Skin of body (tissue), 1 donor: ENCODE measurements at regions not wholly inside any gene's neighbourhood (a gene's known extent, or its start where the extent isn't known, plus 50 kb on each side); places are given as distances from the start of the nearest gene placed in this dataset.
A peak's percentile ranks its signal among the peaks of the same experiment; 100 is the strongest.

ENCODE experiments used
- DNase-seq: peaks from one replicate; lab custom pipeline; 2025; lab: John Stamatoyannopoulos, UW

DNA sequence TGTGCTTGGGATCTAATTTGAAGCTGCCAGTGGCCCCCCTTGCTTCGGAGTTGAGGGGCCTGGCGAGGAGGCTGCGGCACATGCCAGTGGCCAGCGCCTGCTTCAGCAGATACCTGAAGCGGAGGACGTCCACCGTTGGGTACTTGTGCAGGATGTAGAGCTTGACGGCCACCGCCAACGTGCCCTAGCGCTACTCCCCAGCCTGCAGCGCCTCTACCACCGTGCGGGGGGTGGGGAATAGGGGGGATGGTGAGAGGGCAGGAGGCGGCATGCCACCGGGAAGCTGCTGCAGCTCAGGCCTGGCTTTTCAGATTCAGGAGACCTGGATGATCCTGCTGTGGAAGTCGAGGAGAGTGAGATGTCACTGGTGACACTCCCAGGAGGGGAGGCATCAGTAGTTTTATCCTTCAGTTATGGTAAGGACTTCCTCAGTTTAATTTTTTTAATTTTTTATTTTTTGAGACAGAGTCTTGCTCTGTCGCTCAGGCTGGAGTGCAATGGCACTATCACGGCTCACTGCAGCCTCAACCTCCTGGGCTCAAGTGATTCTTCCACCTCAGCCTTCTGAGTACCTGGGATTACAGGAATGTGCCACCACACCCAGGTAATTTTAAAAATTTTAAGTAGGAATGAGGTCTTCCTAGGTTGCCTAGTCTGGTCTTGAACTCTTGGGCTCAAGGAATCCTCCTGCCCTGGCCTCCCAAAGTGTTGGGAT, 150.6 kb upstream of the FRMD4B start:
- no peak for DNase-seq

DNA sequence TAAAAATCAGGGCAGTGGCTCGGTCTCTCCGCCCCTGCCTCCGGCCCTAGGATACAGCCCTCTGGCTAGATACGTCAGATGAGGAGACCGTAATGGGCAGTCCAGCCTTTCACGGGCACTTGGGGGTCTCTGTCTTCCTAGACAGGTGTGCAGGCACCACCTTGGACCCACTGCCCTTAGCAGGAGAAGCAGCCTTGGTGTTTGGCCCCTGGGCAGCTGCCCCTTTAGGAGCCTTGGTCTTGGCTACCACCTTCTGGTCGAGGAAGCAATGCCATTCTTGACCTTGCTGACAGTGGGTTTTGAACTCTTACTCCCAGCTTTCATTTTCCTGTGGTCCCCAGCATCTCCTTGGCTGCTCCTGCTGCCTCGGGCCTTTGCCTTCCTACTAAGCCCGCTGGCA, 149.7 kb upstream of the FRMD4B start:
- DNase-seq = no peak

DNA sequence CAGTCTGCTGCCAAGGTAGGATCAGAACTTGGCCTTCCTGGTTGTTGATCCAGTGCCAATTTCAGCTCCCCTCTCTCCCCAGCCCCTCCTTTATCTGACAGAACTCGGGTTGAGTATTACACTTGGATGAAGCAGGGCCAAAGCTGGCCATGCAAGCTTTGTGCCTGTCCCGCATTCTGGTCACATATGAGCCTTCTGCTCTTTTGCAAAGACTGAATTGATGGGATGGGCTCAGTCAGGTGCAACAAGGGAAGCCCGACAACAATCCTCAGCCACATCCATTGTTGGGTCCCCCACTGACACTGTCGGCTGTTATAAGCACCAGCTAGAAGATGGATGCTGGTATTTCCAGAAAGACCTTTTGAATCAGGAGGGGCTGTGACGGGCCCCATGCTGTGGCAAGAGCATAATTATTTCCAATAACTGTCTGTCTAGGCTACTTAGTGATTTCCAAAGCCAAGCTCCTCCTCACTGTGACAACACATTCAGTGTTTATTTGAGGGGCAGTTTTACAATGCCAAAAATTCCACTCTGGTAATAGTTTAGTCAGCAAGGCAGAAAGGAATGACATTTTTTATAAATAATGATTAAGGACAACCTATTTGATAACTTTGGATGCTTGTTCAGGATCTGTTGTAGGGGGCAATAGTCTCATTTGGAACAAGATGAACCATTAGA, 146.8 kb upstream of the FRMD4B start:
- no peak for DNase-seq

DNA sequence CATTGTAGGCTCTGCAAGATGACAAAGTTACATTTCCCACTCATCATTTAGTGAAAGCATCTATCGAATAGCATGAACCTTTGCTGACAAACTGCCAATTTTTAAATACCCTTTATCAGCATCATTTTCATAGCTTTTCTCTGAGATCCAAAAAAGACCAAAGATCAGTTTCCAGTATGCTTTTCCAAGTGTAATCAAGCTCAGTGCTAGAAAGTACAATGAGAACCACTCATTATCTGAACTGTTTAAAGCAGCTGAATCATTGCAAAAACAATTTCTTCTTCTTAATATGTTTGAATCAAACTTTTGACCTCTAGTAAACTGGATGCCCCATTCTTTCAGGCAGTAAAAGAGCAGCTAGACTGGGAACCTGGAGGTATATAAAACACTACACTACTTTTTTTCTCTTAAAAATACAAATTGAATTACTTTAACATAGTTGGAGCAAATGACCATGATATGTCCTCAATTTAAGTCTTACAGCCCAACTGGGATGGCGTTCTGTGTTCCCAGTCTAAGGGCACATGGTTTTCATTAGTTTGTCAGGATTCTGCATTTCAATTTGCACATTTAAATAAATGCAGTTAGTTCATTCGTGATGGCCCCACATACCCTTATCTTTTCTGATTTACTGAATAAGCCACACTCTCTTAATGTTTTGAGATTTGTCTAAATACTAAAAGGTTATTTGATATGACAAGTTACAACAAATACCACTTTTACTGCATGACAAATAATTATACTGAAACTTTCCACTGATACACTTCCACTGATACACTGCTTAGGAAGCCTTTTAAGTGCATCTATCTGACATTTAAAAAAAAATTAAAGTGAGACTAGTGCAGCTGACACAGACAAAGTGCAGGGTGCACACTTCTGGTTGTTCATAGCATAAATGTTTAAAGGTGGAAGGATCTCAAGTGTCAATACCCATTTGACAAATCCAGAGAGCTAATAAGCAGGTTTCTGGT, 146.0 kb upstream of the FRMD4B start:
- no peak for DNase-seq

DNA sequence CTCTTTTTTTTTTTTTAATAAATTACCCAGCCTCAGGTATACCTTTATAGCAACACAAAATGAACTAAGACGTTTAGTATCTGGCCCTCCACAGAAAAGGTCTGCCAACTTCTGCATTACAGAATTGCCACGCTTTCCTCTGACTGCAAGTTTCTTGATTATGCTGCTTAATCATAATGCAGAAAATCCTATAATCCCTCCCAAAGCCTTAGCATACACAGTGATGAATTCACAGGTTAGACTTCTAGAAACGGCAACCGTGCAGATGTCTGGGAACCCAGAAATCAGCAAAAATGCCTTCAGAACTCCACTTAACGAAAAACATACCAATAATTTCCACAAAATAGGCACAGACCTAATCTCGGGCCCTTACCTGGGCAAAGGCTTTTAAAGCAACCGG, 144.7 kb upstream of the FRMD4B start:
- DNase-seq = no peak

DNA sequence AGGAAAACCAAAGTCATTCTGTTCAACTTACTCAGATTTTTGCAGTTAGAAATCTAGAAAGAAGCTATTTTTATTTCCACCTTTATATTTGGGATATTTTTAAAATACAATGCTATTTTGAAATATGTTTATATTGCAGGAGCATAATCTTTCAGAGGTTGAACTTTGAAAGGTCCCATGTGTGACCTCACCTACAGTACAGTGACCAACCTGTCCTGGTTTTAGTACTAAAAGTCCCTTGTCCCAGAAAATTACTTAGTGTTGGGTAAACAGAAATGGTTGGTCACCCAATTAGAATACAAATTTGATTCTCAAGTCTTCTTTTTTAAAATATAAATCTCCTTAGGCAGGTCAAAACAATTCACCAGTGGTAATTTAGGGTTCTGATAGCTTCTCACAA, 141.6 kb upstream of the FRMD4B start:
- DNase-seq = no peak

DNA sequence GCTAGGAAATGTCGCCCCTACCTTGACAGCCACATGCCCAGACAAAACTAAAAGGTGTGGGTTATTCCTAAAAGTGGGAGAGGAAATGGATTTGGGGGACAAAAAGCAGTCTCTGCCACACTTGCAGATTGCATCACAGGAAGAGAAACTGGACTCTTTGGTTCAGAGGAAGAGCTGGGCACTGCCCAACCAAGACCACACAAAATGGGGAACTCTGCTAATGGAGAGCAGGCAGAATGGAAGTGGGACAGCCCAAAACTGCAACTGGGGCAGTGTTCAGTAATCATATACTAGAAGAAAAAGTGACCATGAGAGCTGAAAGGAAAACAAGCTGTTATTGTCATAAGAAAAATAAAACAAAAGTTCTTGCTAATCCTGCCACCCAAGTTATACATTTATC, 138.9 kb upstream of the FRMD4B start:
- no peak for DNase-seq

DNA sequence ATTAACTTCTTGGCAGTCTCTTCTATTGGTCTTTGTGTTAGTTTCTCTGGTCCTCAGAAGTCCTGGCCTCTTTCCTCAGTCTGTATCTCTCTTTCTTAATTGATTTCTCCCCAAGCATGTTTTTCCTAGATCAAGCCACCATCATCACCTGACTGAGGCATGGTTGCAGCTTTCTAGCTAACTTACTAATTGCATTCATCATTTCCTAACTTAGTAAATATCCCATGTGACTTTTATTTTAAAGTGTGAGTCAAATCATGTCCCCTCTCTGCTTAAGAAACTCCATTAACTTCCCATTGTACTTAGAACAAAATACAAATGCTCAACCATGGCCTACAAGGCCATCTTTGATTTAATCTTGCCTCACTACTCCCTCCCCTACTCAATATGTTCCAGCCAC, 135.4 kb upstream of the FRMD4B start:
- DNase-seq = no peak

DNA sequence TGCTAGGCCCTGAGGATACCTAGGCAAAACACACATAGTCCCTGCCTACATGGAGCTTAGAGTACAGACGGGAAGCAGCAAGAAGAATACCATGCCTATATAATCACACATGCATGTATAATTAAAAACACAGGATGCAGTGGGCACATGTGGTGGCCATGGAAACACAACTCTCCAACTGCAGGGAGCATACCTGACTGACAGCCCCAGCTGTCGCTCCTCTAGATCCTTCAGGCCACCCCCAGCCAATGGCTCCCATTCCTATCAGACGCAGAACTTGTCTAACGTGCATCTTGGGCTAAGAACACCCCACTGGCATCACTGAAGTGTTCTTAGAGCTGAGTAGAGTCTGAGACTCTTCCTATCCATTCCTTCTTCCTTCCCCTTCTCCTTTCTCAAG, 125.5 kb upstream of the FRMD4B start:
- DNase-seq = no peak

DNA sequence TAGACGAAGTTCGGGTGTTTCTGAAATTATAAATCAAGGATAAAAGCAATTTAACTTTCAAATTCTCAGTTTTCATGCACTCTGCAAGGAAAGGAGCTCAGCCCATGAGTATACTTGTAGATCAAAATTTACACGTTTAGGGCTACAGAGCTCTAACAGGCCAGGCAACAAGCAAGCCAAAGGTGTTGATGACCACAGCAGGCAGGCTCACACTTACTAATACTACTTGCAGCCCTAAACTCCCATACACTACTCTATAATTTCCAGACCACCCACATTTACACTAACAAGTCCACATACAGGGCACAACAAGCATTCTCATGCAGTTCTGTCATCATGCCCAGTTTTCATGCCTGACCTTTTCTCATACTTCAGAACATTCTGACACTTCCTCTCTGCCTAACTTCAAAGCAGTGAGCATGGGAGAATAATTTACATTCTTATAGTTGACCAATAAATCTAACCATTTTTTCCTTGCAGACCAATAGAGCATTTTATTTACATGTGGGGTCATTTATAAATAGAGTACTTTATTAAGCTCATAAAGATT, 124.7 kb upstream of the FRMD4B start:
- peak; percentile 23 for DNase-seq

DNA sequence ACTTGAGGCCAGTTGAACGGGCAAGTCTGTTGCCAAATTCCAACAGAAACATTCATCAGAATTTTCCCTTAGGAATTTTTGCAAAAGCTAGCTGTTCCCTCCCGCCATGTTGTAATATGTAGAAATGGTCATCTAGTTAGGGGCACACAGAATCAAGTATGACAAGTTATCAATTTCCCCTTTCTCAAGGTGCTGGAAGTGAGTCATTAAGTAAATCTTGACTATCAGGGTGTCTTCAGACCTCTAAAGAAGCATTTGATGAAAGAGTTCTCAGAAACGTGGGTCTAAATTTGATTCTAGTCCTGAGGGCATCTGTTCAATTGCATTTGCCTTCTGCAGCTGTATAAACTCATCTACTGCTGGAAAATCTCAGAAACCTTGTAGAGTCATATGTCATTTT, 123.4 kb upstream of the FRMD4B start:
- no peak for DNase-seq

DNA sequence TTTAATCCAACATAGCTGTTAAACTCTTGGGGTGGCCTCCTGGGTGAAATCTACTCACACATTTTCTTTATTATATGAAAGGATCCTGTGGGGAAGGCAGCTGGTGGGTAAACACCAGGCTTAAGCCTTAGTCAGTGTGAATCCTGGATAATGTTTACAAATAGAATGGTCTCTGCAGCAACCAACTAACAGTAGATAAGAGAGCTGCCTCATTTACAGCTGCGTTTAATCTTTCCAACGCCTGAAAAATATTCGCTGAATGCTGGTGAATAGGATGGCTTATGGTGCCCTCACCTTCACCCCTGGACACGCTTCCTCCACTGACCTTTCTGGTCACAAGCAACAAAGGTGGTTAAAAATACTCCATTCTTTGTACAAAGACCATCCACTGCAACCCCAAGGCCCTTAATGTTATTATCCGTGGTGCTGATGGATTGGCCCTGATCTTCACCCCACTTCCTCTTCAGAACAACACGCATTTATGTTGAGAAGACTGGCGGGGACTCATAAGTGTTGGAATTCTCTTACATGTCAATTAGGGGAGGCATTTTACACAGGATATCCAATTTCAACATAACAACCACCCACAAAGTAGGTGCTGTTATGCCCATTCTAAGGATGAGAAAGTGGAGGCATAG, 120.0 kb upstream of the FRMD4B start:
- DNase-seq = no peak

DNA sequence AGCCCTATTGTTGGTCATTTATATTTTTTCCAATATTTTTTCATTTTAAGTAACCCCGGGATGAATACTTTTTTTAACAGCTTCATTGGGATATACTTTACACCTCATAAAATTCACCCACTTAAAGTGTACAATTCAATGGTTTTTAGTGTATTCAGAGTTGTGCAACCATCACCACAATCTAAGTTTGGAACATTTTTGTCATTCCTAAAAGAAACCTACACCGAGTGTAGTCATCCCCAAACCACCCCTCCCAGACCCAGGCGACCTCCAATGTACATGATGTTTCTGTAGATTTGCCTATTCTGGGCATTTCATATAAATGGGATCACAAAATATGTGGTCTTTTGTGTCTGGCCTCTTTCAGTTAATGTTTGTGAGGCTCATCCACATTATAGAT, 118.3 kb upstream of the FRMD4B start:
- DNase-seq = no peak

DNA sequence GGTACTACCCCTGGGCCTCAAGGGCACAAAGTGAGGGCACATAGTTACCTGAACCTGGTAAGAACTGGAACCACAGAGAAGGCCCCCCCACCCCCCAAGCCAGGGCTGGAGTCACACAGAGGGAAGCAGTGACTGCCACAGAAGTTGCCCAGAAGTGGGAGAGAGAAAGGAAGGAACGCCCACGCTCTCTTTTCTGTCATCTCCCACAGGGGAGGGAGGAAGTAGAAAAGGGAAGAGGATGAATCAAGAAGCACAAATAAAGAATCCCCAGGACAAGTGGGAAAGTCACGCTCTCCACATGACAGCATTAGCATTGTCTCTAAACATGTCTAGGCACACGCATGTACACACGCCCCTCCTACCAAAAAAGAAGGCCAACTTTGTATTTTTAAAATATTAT, 114.7 kb upstream of the FRMD4B start:
- no peak for DNase-seq

DNA sequence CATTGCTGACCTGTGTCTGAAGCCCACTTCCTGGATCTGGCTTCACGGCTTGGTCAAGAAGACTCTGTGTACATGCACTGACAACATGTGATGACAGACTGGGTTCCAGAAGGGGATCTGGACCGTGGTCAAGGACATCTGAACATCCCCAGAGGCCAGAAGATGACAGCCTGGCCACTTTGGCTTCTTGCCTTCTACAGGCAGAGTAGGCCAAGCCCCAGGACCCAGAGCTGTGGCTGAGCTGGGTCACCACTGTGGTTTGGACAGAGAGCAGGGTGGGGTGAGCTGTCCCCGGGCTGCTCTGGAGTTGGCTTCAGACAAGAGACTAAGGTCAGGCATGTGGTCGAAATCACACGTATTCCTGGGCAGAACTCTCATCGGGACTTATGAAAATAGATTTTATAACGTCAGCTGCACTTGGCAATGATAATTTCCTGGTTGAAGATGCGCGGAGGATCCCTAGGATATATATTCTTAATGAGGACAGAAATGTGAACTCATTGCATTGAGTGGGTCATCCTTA, 114.1 kb upstream of the FRMD4B start:
- DNase-seq = no peak

DNA sequence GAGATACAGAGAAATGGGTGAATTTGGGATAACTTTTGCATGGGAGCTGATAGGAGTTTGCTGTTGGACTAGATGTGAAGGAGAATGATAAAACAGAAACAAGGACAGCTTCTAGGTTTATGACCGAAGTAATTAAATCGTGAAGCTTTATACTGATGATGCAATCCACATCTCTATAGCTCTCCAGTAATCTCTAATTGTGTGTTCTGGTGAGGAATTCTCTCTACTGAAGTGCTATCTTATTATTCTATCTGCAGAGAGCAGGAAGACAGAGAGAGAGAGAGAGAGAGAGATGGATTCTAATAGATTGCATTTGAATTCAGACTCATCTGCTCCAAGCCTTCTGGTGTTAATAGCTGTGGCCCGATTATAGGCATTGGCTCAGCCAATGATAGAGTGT, 113.5 kb upstream of the FRMD4B start:
- no peak for DNase-seq

DNA sequence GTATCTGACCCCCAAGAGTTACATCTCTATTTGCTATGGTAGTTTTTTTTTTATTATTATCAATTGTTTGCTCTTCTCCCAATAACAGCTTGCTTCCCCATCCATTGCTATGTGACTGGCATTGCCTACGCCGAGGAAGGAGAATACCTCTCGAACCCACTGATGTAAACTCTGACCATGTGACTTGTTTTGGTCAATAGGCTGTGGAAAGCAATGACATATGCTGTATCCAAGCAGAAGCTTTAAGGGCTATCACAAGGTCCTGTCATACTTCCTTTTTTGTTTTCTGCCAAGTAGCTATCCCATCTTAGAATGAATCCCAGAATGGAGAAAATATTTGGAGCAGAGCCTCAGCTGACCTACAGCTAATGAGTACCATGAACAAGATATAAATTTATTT, 111.0 kb upstream of the FRMD4B start:
- DNase-seq = no peak

DNA sequence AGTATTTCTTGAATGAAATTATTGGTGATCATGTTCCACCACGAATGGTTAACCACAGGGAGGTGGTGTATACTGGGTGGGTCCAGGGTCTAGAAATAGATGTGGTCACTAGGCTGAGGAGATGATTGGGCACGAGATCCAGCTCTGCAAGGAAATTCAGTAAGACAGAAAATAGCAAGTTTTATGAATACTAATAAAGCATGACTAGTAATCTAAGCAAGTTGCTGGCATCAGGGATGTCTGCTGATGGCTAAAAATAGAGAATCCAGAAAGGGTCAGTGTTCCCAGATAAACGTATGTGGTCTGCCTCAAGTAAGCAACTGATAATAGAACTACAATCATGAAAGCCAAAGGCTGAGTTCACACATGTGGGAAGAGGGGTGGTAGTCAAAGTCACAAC, 108.3 kb upstream of the FRMD4B start:
- no peak for DNase-seq

DNA sequence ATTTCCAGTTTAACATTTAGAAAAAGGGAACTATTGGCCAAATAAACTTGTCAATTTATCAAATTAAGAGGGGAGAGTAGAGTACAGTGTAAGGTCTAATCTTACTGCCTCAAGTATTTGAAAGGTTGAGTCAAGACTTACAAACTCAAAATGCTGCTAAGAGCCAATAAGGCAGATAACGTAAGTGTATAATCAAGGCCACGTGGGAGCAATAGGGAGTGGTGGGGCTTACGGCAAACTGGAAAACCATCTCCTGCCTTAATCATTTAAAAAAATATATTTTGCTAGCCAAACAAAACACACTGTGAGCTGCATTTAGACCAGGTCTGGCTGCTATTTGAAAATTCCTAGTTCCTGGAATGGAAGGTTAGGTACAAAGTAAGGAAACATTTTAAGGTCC, 107.3 kb upstream of the FRMD4B start:
- DNase-seq = no peak

DNA sequence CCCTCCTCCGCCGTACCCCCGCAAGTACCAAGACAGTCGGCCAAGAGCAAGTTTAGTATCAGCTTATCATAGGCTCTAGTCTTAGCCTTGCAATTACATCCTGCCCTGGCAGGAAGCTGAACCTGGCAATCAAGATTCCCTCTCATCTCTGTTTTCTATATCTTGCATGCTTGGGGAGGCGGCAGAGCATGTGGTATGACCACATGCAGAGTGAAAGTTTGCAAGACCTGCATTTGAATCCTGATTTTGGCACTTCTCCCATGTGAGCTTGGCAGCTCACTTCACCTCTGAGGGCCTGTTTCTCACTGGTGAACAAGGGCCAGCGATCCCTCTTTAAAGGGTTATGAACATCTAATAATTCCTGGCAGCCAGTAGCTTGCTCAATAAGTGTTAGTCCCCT, 106.1 kb upstream of the FRMD4B start:
- DNase-seq = no peak

DNA sequence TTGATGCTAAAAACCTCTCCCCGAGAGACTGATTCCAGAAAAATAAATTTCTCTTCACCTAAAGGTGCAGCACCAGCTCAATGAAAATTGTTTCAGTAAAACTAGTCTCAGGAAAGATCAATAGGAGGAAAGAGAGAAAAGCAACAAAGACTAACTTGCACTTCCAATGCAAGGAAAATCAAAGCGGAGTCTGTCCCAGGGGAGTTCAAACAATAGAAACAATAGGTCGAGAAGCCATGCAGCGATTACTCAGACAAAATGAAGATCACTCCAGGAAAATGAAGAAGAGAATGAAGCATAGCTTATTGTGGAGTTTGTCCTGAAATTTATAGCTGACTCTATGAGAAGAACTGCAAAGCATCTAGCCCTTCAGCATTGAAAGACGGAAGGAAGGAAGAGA, 105.1 kb upstream of the FRMD4B start:
- no peak for DNase-seq
